Heart right ventricle (tissue), 16 donors: ENCODE measurements at regions not wholly inside any gene's neighbourhood (a gene's known extent, or its start where the extent isn't known, plus 50 kb on each side); places are given as distances from the start of the nearest gene placed in this dataset.
A peak's percentile ranks its signal among the peaks of the same experiment; 100 is the strongest.

Source experiments
- ATAC-seq, 8 donors: fragments of 200-7000 bp; cut with Tn5 transposase; one replicate each; pipeline ENCODE4 v1.9.1; 2020; ENCODE audit warnings: mild to moderate bottlenecking in 8 of 8, moderate library complexity in 8 of 8, moderate number of reproducible peaks in 1 of 8
- DNase-seq, 2 donors: peaks; one replicate each; pipeline ENCODE4 v3.0.0-alpha.2; 2020
- H3K27ac ChIP-seq, 10 donors: fragments of 200-600 bp; sonication (generic) in 2 of 10; one replicate each; pipeline versions ENCODE4 v1.5.0 to v1.8.0; 2020 to 2022; ENCODE audit warnings: mild to moderate bottlenecking in 3 of 10
- H3K27me3 ChIP-seq, 7 donors: fragments of 200-600 bp; one replicate each; pipeline ENCODE4 v1.8.0; 2021 to 2022; ENCODE audit warnings: mild to moderate bottlenecking in 2 of 7
- H3K36me3 ChIP-seq, 9 donors: fragments of 200-600 bp; sonication (generic) in 1 of 9; one replicate each; pipeline versions ENCODE4 v1.5.0 to v1.8.0; 2020 to 2022; ENCODE audit warnings: mild to moderate bottlenecking in 2 of 9
- H3K4me1 ChIP-seq, 9 donors: fragments of 200-600 bp; sonication (generic) in 1 of 9; one replicate each; pipeline versions ENCODE4 v1.5.0 to v1.8.0; 2020 to 2022; ENCODE audit warnings: mild to moderate bottlenecking in 4 of 9
- H3K4me3 ChIP-seq, 10 donors: fragments of 200-600 bp; sonication (generic) in 2 of 10; one replicate each; pipeline versions ENCODE4 v1.5.0 to v1.8.0; 2020 to 2022; ENCODE audit warnings: mild to moderate bottlenecking in 7 of 10, moderate library complexity in 2 of 10
- H3K9me3 ChIP-seq, 11 donors: fragments of 200-600 bp in 10 of 11; sonication (generic) in 2 of 11; one replicate each; pipeline versions ENCODE4 v1.5.0 to v1.8.0; 2013 to 2022; ENCODE audit warnings: mild to moderate bottlenecking in 2 of 11, control low read depth in 1 of 11, moderate library complexity in 1 of 11
- CTCF ChIP-seq, 9 donors: fragments of 200-600 bp; sonication (generic) in 2 of 9; IDR thresholded peaks; one replicate each; pipeline versions ENCODE4 v1.5.0 to v1.8.0; 2021 to 2022; ENCODE audit warnings: antibody characterized with exemption in 9 of 9, mild to moderate bottlenecking in 5 of 9, moderate library complexity in 1 of 9
- WGBS, 2 donors: extraction: QIAGEN DNeasy Blood & Tissue Kit; methylation state at CpG; one replicate each; pipeline ENCODE4 v1.1.7; 2013; ENCODE audit warnings: inconsistent platforms in 1 of 2; 5-methylcytosine and 5-hydroxymethylcytosine counted together
- intact Hi-C, 10 donors: fragments of 100-400 bp; cut with DNase I; formaldehyde crosslinking; loops; one replicate each; pipeline versions ENCODE4 v1.11.1 to v1.14.2; 2022
- donor health status: Arrhythmogenic right ventricular cardiomyopathy.
- donor health status: ischemic (EF 13 %, LVEDD 7.1; RV severe dilation, severe dysfunction).
- donor health status: healthy with polysubstance abuse.
- donor health status: DM: no; HTN: yes; CAD: no.
- donor health status: DM: no; HTN: no; CAD: no.
- donor health status: ischemic (EF 25% LVEDD 6.9; RV normal size, moderate dysfunction).
- donor health status: ischemic (EF 25% LVEDD 5.7; RV mildly dilated, moderate dysfunction).
- donor health status: healthy.
- donor health status: DM: yes; HTN: yes; CAD: no.
- donor health status: Ischemic cardiomyopathy.
- donor health status: ischemic (EF 35%, LVEDD 5.7; RV mildly dilated, moderate dysfunction).
- donor health status: nonischemic (EF 11% LVEDD 7.7; RV severe dilation, severe dysfunction).
- donor health status: DM: yes; HTN: yes; CAD: no.
- donor health status: PGD.
- donor health status: ischemic (EF 29% LVEDD 5.4; RV normal size, mild dysfunction).
- donor health status: nonischemic (EF 23%, LVEDD 6.1; RV moderate dilation, normal function).

- no peak overlapping the region for H3K27ac ChIP-seq
- H3K27me3 ChIP-seq, result no peaks in the 10 kb centered on the region
- DNase-seq (no peak), ATAC-seq (no peak)
- intact Hi-C loops, result no loop called here
- no peak overlapping the region for H3K4me3 ChIP-seq
- H3K36me3 ChIP-seq, result peaks cover 0 to 24% (median 0%) of the 10 kb centered on the region in 9 donors
- H3K9me3 ChIP-seq, result peaks cover 0 to 11% (median 0%) of the 10 kb centered on the region in 11 donors
- no peak for TF ChIP-seq CTCF (IDR thresholded peaks at IDR 0.05)
- H3K4me1 ChIP-seq, result peaks cover 0 to 61% (median 25%) of the 10 kb centered on the region in 9 donors
- WGBS, 2 donors, result 97% methylated on average over 13 of the region's 13 CpGs
Observed at GRCh38 chr6:144401736-144402733, 116.9 kb downstream of the UTRN start.

GRCh38 chr6:144402750-144403149, 117.6 kb downstream of the UTRN start:
- Histone ChIP-seq H3K27ac (no peak overlapping the region), H3K4me3 (no peak overlapping the region), H3K9me3 (peaks cover 0 to 7% (median 0%) of the 10 kb centered on the region in 11 donors), H3K36me3 (peaks cover 0 to 24% (median 0%) of the 10 kb centered on the region in 9 donors), H3K27me3 (no peaks in the 10 kb centered on the region), H3K4me1 (peaks cover 0 to 68% (median 31%) of the 10 kb centered on the region in 9 donors)
- ATAC-seq (no peak), DNase-seq (no peak)
- 82 to 84% methylated on average over 8 of the region's 8 CpGs for WGBS, 2 donors
- no peak for TF ChIP-seq CTCF (IDR thresholded peaks at IDR 0.05)
- intact Hi-C loops, result no loop called here

- ATAC-seq (peak in 1 of 8 donors; percentile 39), DNase-seq (no peak)
- no peak for TF ChIP-seq CTCF (IDR thresholded peaks at IDR 0.05)
- H3K27me3 ChIP-seq, result no peaks in the 10 kb centered on the region
- H3K4me1 ChIP-seq, result peaks cover 0 to 75% (median 37%) of the 10 kb centered on the region in 9 donors
- H3K36me3 ChIP-seq, result peaks cover 0 to 16% (median 0%) of the 10 kb centered on the region in 9 donors
- 59 to 66% methylated on average over 5 of the region's 5 CpGs for WGBS, 2 donors
- intact Hi-C loops, result loop anchor here in 1 of 10 donors (5.0 kb wide), 1 partner anchor 118 kb away; the partner anchor contains the start of gene UTRN
- peak overlapping the region in 1 of 10 donors; percentile 34 for H3K27ac ChIP-seq
- H3K4me3 ChIP-seq, result no peak overlapping the region
- no peaks in the 10 kb centered on the region for H3K9me3 ChIP-seq
Observed at GRCh38 chr6:144405163-144405562, 120.0 kb downstream of the UTRN start.

GRCh38 chr6:144406796-144407195, 121.7 kb downstream of the UTRN start:
- Histone ChIP-seq H3K9me3 (no peaks in the 10 kb centered on the region), H3K27ac (peak overlapping the region in 2 of 10 donors; percentile 2 to 7), H3K36me3 (peaks cover 0 to 16% (median 0%) of the 10 kb centered on the region in 9 donors), H3K4me3 (no peak overlapping the region), H3K27me3 (no peaks in the 10 kb centered on the region), H3K4me1 (peaks cover 0 to 70% (median 36%) of the 10 kb centered on the region in 9 donors)
- TF ChIP-seq CTCF (IDR thresholded peaks at IDR 0.05), result no peak
- intact Hi-C loops, result loop anchor here in 1 of 10 donors (5.0 kb wide), 1 partner anchor 119 kb away; the partner anchor contains the start of gene UTRN
- peak in 4 of 8 donors; percentile 40 to 60 (median 53) for ATAC-seq
- no peak for DNase-seq
- WGBS, 2 donors, result 43 to 54% methylated on average over 3 of the region's 3 CpGs
